Panc1 (cell line): ENCODE measurements at regions not wholly inside any gene's neighbourhood (a gene's known extent, or its start where the extent isn't known, plus 50 kb on each side); places are given as distances from the start of the nearest gene placed in this dataset.

Experiments used
- CTCF ChIP-seq: fragments of 450-650 bp; IDR thresholded peaks from 2 replicates; pipeline ENCODE4 v1.5.1; 2017; ENCODE audit warnings: mild to moderate bottlenecking
- REST ChIP-seq, 2 experiments: IDR thresholded peaks; 2 replicates each; pipeline ENCODE4 v1.6.1; 2011 to 2012; ENCODE audit warnings: low read depth in 2 of 2, control low read depth in 1 of 2, low read length in 1 of 2, mild to moderate bottlenecking in 1 of 2, moderate library complexity in 1 of 2; ENCODE audit not compliant: insufficient read depth in 1 of 2

GRCh38 chr5:144093400-144093799 is 77.1 kb downstream of the YIPF5 start:
- TF ChIP-seq CTCF, result no peak
- no peak for TF ChIP-seq REST (IDR thresholded peaks at IDR 0.05; ENCODE audit: insufficient read depth in 1 of 2, low read depth in 2 of 2, low read length in 1 of 2)
